Hepatocyte (in vitro differentiated cells): ENCODE measurements at regions not wholly inside any gene's neighbourhood (a gene's known extent, or its start where the extent isn't known, plus 50 kb on each side); places are given as distances from the start of the nearest gene placed in this dataset.
A peak's percentile ranks its signal among the peaks of the same experiment; 100 is the strongest.

Experiments used
- DNase-seq: peaks from one replicate; pipeline ENCODE4 v3.0.0-alpha.2; 2016; ENCODE audit warnings: low spot score
- H2AFZ ChIP-seq: fragments of 200-600 bp; sonication (generic); 2 replicates; pipeline ENCODE4 v1.6.0; 2016; ENCODE audit warnings: antibody characterized with exemption, mild to moderate bottlenecking
- H3K27ac ChIP-seq: fragments of 200-600 bp; sonication (generic); 2 replicates; pipeline ENCODE4 v1.5.1; 2016; ENCODE audit warnings: mild to moderate bottlenecking
- H3K27me3 ChIP-seq: fragments of 200-600 bp; sonication (generic); 2 replicates; pipeline ENCODE4 v1.6.1; 2016
- H3K36me3 ChIP-seq: fragments of 200-600 bp; sonication (generic); replicated peaks from 2 replicates; pipeline ENCODE4 v1.5.1; 2016; ENCODE audit warnings: low read depth; ENCODE audit not compliant: insufficient read depth
- H3K4me1 ChIP-seq: fragments of 200-600 bp; sonication (generic); 2 replicates; pipeline ENCODE4 v1.5.1; 2016; ENCODE audit warnings: mild to moderate bottlenecking, moderate library complexity; ENCODE audit not compliant: insufficient read depth
- H3K4me2 ChIP-seq: fragments of 200-600 bp; sonication (generic); 2 replicates; pipeline ENCODE4 v1.6.0; 2016
- H3K4me3 ChIP-seq: fragments of 200-600 bp; sonication (generic); 2 replicates; pipeline ENCODE4 v1.5.1; 2016; ENCODE audit warnings: mild to moderate bottlenecking
- H3K79me2 ChIP-seq: fragments of 200-600 bp; sonication (generic); 2 replicates; pipeline ENCODE4 v1.6.0; 2017; ENCODE audit warnings: mild to moderate bottlenecking
- H3K9me2 ChIP-seq: fragments of 200-600 bp; sonication (generic); replicated peaks from 2 replicates; pipeline ENCODE4 v1.6.0; 2017; ENCODE audit warnings: mild to moderate bottlenecking; ENCODE audit not compliant: insufficient read depth
- H3K9me3 ChIP-seq: fragments of 200-600 bp; sonication (generic); 2 replicates; pipeline ENCODE4 v1.5.1; 2016; ENCODE audit warnings: low read depth, mild to moderate bottlenecking
- H4K20me1 ChIP-seq: fragments of 200-600 bp; sonication (generic); 2 replicates; pipeline ENCODE4 v1.6.0; 2016; ENCODE audit warnings: mild to moderate bottlenecking; ENCODE audit not compliant: insufficient read depth, poor library complexity, severe bottlenecking
- EZH2 ChIP-seq: fragments of 200-600 bp; sonication (generic); IDR thresholded peaks from 2 replicates; pipeline ENCODE4 v1.6.1; 2016; ENCODE audit warnings: antibody characterized with exemption, mild to moderate bottlenecking, borderline replicate concordance
- EZH2phosphoT487 ChIP-seq: fragments of 200-600 bp; sonication (generic); IDR thresholded peaks from one replicate; pipeline ENCODE4 v1.6.1; 2018; ENCODE audit warnings: antibody characterized with exemption, mild to moderate bottlenecking, low read depth, moderate library complexity; ENCODE audit not compliant: unreplicated experiment, severe bottlenecking
- WGBS: methylation state at CpG from one replicate; pipeline ENCODE4 v1.1.6; 2016; ENCODE audit warnings: low lambda C conversion rate; ENCODE audit errors: missing lambda C conversion rate; 5-methylcytosine and 5-hydroxymethylcytosine counted together
- TF ChIP-seq, protein P1 (sequence below): fragments of 200-600 bp; sonication (generic); IDR thresholded peaks from 2 replicates; pipeline ENCODE4 v1.5.1; 2016; ENCODE audit warnings: antibody characterized with exemption, mild to moderate bottlenecking; ENCODE audit not compliant: poor library complexity

- WGBS, result 92% methylated on average over 7 of the region's 7 CpGs
- Histone ChIP-seq H3K4me1 (peaks cover 24% of the 10 kb centered on the region), H3K27ac (peak overlapping the region; percentile 83), H3K4me3 (no peak overlapping the region), H4K20me1 (no peaks in the 10 kb centered on the region), H3K27me3 (no peaks in the 10 kb centered on the region), H3K79me2 (no peaks in the 10 kb centered on the region), H3K9me2 (no peaks in the 10 kb centered on the region), H3K4me2 (no peak overlapping the region), H2AFZ (no peak overlapping the region), H3K9me3 (no peaks in the 10 kb centered on the region), H3K36me3 (no peaks in the 10 kb centered on the region)
- DNase-seq, result no peak
- TF ChIP-seq, protein P1, sequence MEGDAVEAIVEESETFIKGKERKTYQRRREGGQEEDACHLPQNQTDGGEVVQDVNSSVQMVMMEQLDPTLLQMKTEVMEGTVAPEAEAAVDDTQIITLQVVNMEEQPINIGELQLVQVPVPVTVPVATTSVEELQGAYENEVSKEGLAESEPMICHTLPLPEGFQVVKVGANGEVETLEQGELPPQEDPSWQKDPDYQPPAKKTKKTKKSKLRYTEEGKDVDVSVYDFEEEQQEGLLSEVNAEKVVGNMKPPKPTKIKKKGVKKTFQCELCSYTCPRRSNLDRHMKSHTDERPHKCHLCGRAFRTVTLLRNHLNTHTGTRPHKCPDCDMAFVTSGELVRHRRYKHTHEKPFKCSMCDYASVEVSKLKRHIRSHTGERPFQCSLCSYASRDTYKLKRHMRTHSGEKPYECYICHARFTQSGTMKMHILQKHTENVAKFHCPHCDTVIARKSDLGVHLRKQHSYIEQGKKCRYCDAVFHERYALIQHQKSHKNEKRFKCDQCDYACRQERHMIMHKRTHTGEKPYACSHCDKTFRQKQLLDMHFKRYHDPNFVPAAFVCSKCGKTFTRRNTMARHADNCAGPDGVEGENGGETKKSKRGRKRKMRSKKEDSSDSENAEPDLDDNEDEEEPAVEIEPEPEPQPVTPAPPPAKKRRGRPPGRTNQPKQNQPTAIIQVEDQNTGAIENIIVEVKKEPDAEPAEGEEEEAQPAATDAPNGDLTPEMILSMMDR, result no peak
- TF ChIP-seq EZH2 (no peak), EZH2phosphoT487 (no peak)
Observed at GRCh38 chr20:17824676-17825251, 125.0 kb downstream of the BANF2 start.

- no peaks in the 10 kb centered on the region for H3K9me3 ChIP-seq
- H3K36me3 ChIP-seq, result no peaks in the 10 kb centered on the region
- peak; percentile 52 for DNase-seq
- H4K20me1 ChIP-seq, result no peaks in the 10 kb centered on the region
- no peak overlapping the region for H3K4me3 ChIP-seq
- H3K27me3 ChIP-seq, result no peaks in the 10 kb centered on the region
- H3K79me2 ChIP-seq, result no peaks in the 10 kb centered on the region
- no peak overlapping the region for H2AFZ ChIP-seq
- no peaks in the 10 kb centered on the region for H3K9me2 ChIP-seq
- peaks cover 24% of the 10 kb centered on the region for H3K4me1 ChIP-seq
- peak overlapping the region; percentile 42 for H3K4me2 ChIP-seq
- WGBS, result 63% methylated on average over 10 of the region's 10 CpGs
- TF ChIP-seq, protein P1, result no peak
- no peak for TF ChIP-seq EZH2phosphoT487
- no peak for TF ChIP-seq EZH2
- peak overlapping the region; percentile 83 for H3K27ac ChIP-seq
Observed at GRCh38 chr20:17823409-17824144, 123.8 kb downstream of the BANF2 start.

GRCh38 chr20:17822540-17823408, 123.0 kb downstream of the BANF2 start:
- no peaks in the 10 kb centered on the region for H3K79me2 ChIP-seq
- no peaks in the 10 kb centered on the region for H3K36me3 ChIP-seq
- H3K27me3 ChIP-seq, result no peaks in the 10 kb centered on the region
- TF ChIP-seq EZH2 (no peak), EZH2phosphoT487 (no peak)
- TF ChIP-seq, protein P1, result no peak
- H4K20me1 ChIP-seq, result no peaks in the 10 kb centered on the region
- 82% methylated on average over 15 of the region's 15 CpGs for WGBS
- no peaks in the 10 kb centered on the region for H3K9me2 ChIP-seq
- no peak overlapping the region for H2AFZ ChIP-seq
- no peaks in the 10 kb centered on the region for H3K9me3 ChIP-seq
- no peak overlapping the region for H3K4me3 ChIP-seq
- H3K4me1 ChIP-seq, result peaks cover 24% of the 10 kb centered on the region
- no peak for DNase-seq
- H3K27ac ChIP-seq, result peak overlapping the region; percentile 83
- H3K4me2 ChIP-seq, result peak overlapping the region; percentile 42
